ENCODE measurements at regions not wholly inside any gene's neighbourhood (a gene's known extent, or its start where the extent isn't known, plus 50 kb on each side); places are given as distances from the start of the nearest gene placed in this dataset.

GRCh38 chr10:4213441-4213840, 428.4 kb upstream of the KLF6 start:
- no peaks in the 10 kb centered on the region for H3K9me3 ChIP-seq
- H3K4me1 ChIP-seq = peaks cover 0 to 20% of the 10 kb centered on the region in 2 donors
- H3K4me3 ChIP-seq = no peak overlapping the region
- H3K27me3 ChIP-seq = no peaks in the 10 kb centered on the region
- TF ChIP-seq CTCF (IDR thresholded peaks at IDR 0.05) = no peak
- H3K27ac ChIP-seq = no peak overlapping the region
- no peaks in the 10 kb centered on the region for H3K36me3 ChIP-seq
- no peak for DNase-seq (ENCODE audit: low spot score)

GRCh38 chr10:4212111-4212630, 427.2 kb upstream of the KLF6 start:
- no peak for TF ChIP-seq CTCF (IDR thresholded peaks at IDR 0.05)
- no peak overlapping the region for H3K27ac ChIP-seq

DNA sequence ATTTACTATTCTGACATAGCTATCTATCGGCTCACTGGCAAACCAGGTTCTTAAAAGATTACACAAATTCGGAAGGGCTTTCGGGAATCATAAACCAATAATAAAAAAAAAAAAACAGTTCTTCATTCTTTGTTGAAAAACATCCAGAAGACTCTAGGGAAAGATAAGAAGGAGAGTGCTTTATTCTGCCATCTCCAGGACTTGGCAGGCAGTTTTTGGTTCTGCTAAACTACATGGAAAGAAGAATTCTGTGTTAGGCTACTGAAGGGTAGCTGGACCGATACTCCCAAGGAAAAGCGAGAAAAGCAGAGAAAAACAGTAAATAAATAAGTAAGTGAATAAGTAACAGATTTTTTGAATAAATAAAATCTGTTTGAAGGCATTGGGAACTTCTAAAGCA, 423.5 kb upstream of the KLF6 start:
- no peak overlapping the region for H3K4me3 ChIP-seq
- no peaks in the 10 kb centered on the region for H3K9me3 ChIP-seq
- TF ChIP-seq CTCF (IDR thresholded peaks at IDR 0.05) = no peak
- H3K27me3 ChIP-seq = no peaks in the 10 kb centered on the region
- no peaks in the 10 kb centered on the region for H3K4me1 ChIP-seq
- no peaks in the 10 kb centered on the region for H3K36me3 ChIP-seq
- H3K27ac ChIP-seq = no peak overlapping the region
- DNase-seq (ENCODE audit: low spot score) = no peak

More at GRCh38 chr10:4212111-4212630, 427.2 kb upstream of the KLF6 start:
- Histone ChIP-seq H3K36me3 (no peaks in the 10 kb centered on the region), H3K4me3 (no peak overlapping the region), H3K27me3 (no peaks in the 10 kb centered on the region), H3K9me3 (no peaks in the 10 kb centered on the region), H3K4me1 (peaks cover 0 to 13% of the 10 kb centered on the region in 2 donors)
- no peak for DNase-seq (ENCODE audit: low spot score)

- no peak for DNase-seq (ENCODE audit: low spot score)
- Histone ChIP-seq H3K36me3 (no peaks in the 10 kb centered on the region), H3K27me3 (no peaks in the 10 kb centered on the region), H3K27ac (no peak overlapping the region), H3K4me1 (no peaks in the 10 kb centered on the region), H3K9me3 (no peaks in the 10 kb centered on the region), H3K4me3 (no peak overlapping the region)
- TF ChIP-seq CTCF (IDR thresholded peaks at IDR 0.05) = no peak
Measured at GRCh38 chr10:4205113-4205512, 420.1 kb upstream of the KLF6 start.

DNA sequence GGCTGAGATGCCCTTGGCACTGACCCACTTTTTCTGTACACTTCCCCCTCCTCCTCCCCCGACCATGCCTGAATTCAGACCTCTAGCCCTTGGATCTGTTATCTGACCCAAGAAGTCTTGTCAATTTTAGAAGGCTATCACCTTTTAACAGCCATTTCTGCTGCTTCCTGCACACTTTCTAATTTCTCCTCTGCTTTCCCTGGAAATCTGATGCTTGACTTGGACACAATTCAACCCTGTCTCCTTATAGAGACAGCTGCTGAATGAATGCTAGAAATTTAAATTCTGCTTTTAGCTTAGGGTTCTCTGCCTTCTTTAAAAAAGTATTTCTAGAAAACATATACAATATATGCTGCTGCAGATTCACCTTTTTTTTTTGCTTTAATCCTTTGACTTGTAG, 417.9 kb upstream of the KLF6 start:
- Histone ChIP-seq H3K4me1 (no peaks in the 10 kb centered on the region), H3K4me3 (no peak overlapping the region), H3K27me3 (no peaks in the 10 kb centered on the region), H3K9me3 (no peaks in the 10 kb centered on the region), H3K36me3 (no peaks in the 10 kb centered on the region), H3K27ac (no peak overlapping the region)
- no peak for DNase-seq (ENCODE audit: low spot score)
- no peak for TF ChIP-seq CTCF (IDR thresholded peaks at IDR 0.05)

Data from right atrium auricular region (tissue), 2 donors.